Hepatocyte (in vitro differentiated cells): ENCODE measurements at regions not wholly inside any gene's neighbourhood (a gene's known extent, or its start where the extent isn't known, plus 50 kb on each side); places are given as distances from the start of the nearest gene placed in this dataset.

Source experiments
- DNase-seq: peaks from one replicate; pipeline ENCODE4 v3.0.0-alpha.2; 2016; ENCODE audit warnings: low spot score
- H2AFZ ChIP-seq: fragments of 200-600 bp; sonication (generic); 2 replicates; pipeline ENCODE4 v1.6.0; 2016; ENCODE audit warnings: antibody characterized with exemption, mild to moderate bottlenecking
- H3K27ac ChIP-seq: fragments of 200-600 bp; sonication (generic); 2 replicates; pipeline ENCODE4 v1.5.1; 2016; ENCODE audit warnings: mild to moderate bottlenecking
- H3K27me3 ChIP-seq: fragments of 200-600 bp; sonication (generic); 2 replicates; pipeline ENCODE4 v1.6.1; 2016
- H3K36me3 ChIP-seq: fragments of 200-600 bp; sonication (generic); replicated peaks from 2 replicates; pipeline ENCODE4 v1.5.1; 2016; ENCODE audit warnings: low read depth; ENCODE audit not compliant: insufficient read depth
- H3K4me1 ChIP-seq: fragments of 200-600 bp; sonication (generic); 2 replicates; pipeline ENCODE4 v1.5.1; 2016; ENCODE audit warnings: mild to moderate bottlenecking, moderate library complexity; ENCODE audit not compliant: insufficient read depth
- H3K4me2 ChIP-seq: fragments of 200-600 bp; sonication (generic); 2 replicates; pipeline ENCODE4 v1.6.0; 2016
- H3K4me3 ChIP-seq: fragments of 200-600 bp; sonication (generic); 2 replicates; pipeline ENCODE4 v1.5.1; 2016; ENCODE audit warnings: mild to moderate bottlenecking
- H3K79me2 ChIP-seq: fragments of 200-600 bp; sonication (generic); 2 replicates; pipeline ENCODE4 v1.6.0; 2017; ENCODE audit warnings: mild to moderate bottlenecking
- H3K9me2 ChIP-seq: fragments of 200-600 bp; sonication (generic); replicated peaks from 2 replicates; pipeline ENCODE4 v1.6.0; 2017; ENCODE audit warnings: mild to moderate bottlenecking; ENCODE audit not compliant: insufficient read depth
- H3K9me3 ChIP-seq: fragments of 200-600 bp; sonication (generic); 2 replicates; pipeline ENCODE4 v1.5.1; 2016; ENCODE audit warnings: low read depth, mild to moderate bottlenecking
- H4K20me1 ChIP-seq: fragments of 200-600 bp; sonication (generic); 2 replicates; pipeline ENCODE4 v1.6.0; 2016; ENCODE audit warnings: mild to moderate bottlenecking; ENCODE audit not compliant: insufficient read depth, poor library complexity, severe bottlenecking
- EZH2 ChIP-seq: fragments of 200-600 bp; sonication (generic); IDR thresholded peaks from 2 replicates; pipeline ENCODE4 v1.6.1; 2016; ENCODE audit warnings: antibody characterized with exemption, mild to moderate bottlenecking, borderline replicate concordance
- EZH2phosphoT487 ChIP-seq: fragments of 200-600 bp; sonication (generic); IDR thresholded peaks from one replicate; pipeline ENCODE4 v1.6.1; 2018; ENCODE audit warnings: antibody characterized with exemption, mild to moderate bottlenecking, low read depth, moderate library complexity; ENCODE audit not compliant: unreplicated experiment, severe bottlenecking
- WGBS: methylation state at CpG from one replicate; pipeline ENCODE4 v1.1.6; 2016; ENCODE audit warnings: low lambda C conversion rate; ENCODE audit errors: missing lambda C conversion rate; 5-methylcytosine and 5-hydroxymethylcytosine counted together
- TF ChIP-seq, protein P1 (sequence below): fragments of 200-600 bp; sonication (generic); IDR thresholded peaks from 2 replicates; pipeline ENCODE4 v1.5.1; 2016; ENCODE audit warnings: antibody characterized with exemption, mild to moderate bottlenecking; ENCODE audit not compliant: poor library complexity

DNA sequence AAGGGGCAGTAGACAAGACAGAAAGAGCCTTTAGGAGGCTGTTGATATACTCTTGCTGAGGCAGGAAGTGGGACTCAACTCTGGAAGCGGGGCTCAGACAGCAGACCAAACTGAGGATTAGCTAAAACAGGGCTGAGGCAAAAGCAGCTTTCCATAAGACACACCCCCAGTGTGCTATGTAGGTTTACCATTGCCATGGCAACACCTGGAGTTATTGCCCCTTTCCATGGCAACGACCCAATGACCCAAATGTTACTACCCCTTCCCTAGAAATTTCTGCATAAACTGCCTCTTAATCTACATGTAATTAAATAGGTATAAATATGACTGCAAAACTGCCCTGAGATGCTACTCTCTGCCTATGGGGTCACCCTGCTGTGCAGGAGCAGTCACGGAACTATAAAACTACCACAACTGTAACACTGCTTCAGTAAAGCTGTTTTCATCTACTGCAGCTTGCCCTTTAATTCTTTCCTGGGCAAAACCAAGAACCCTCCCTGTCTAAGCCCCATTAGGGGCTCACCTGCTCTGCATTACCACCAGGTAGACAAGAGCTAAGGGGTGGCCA lies 348.4 kb upstream of the PODXL start:
- Histone ChIP-seq H3K79me2 (no peaks in the 10 kb centered on the region), H3K4me3 (no peak overlapping the region), H3K27me3 (peaks cover 31% of the 10 kb centered on the region), H3K4me1 (no peaks in the 10 kb centered on the region), H3K27ac (no peak overlapping the region), H3K9me2 (no peaks in the 10 kb centered on the region), H2AFZ (no peak overlapping the region), H3K9me3 (no peaks in the 10 kb centered on the region), H3K4me2 (no peak overlapping the region), H4K20me1 (no peaks in the 10 kb centered on the region), H3K36me3 (no peaks in the 10 kb centered on the region)
- DNase-seq = no peak
- WGBS = 51% methylated on average over 3 of the region's 3 CpGs
- TF ChIP-seq EZH2phosphoT487 (no peak), EZH2 (no peak)
- TF ChIP-seq, protein P1, sequence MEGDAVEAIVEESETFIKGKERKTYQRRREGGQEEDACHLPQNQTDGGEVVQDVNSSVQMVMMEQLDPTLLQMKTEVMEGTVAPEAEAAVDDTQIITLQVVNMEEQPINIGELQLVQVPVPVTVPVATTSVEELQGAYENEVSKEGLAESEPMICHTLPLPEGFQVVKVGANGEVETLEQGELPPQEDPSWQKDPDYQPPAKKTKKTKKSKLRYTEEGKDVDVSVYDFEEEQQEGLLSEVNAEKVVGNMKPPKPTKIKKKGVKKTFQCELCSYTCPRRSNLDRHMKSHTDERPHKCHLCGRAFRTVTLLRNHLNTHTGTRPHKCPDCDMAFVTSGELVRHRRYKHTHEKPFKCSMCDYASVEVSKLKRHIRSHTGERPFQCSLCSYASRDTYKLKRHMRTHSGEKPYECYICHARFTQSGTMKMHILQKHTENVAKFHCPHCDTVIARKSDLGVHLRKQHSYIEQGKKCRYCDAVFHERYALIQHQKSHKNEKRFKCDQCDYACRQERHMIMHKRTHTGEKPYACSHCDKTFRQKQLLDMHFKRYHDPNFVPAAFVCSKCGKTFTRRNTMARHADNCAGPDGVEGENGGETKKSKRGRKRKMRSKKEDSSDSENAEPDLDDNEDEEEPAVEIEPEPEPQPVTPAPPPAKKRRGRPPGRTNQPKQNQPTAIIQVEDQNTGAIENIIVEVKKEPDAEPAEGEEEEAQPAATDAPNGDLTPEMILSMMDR = no peak

DNA sequence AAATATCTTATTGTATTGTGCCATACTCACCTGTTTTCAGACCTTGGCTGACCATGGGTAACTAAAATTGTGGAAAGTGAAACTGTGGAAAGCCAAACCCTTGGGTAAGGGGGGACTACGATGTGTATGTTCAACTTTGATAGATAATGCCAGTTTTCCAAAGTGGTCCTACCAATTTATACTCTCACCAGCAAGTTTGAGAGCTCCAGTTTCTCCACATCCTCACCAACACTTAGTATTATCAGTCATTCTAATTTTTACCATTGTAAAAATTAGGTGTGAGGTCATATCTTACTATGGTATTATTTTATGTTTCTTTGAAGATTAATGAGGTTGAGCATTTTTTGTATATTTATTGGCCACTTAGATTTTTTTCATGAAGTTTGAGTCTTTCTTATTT lies 346.9 kb upstream of the PODXL start:
- no peaks in the 10 kb centered on the region for H3K79me2 ChIP-seq
- H2AFZ ChIP-seq = no peak overlapping the region
- no peak overlapping the region for H3K4me3 ChIP-seq
- no peaks in the 10 kb centered on the region for H3K4me1 ChIP-seq
- H4K20me1 ChIP-seq = no peaks in the 10 kb centered on the region
- H3K4me2 ChIP-seq = no peak overlapping the region
- TF ChIP-seq, protein P1 = no peak
- TF ChIP-seq EZH2 (no peak), EZH2phosphoT487 (no peak)
- no peak overlapping the region for H3K27ac ChIP-seq
- no peaks in the 10 kb centered on the region for H3K36me3 ChIP-seq
- peaks cover 18% of the 10 kb centered on the region for H3K27me3 ChIP-seq
- WGBS = 95% methylated on average over 1 of the region's 1 CpG
- no peaks in the 10 kb centered on the region for H3K9me2 ChIP-seq
- DNase-seq = no peak
- no peaks in the 10 kb centered on the region for H3K9me3 ChIP-seq

DNA sequence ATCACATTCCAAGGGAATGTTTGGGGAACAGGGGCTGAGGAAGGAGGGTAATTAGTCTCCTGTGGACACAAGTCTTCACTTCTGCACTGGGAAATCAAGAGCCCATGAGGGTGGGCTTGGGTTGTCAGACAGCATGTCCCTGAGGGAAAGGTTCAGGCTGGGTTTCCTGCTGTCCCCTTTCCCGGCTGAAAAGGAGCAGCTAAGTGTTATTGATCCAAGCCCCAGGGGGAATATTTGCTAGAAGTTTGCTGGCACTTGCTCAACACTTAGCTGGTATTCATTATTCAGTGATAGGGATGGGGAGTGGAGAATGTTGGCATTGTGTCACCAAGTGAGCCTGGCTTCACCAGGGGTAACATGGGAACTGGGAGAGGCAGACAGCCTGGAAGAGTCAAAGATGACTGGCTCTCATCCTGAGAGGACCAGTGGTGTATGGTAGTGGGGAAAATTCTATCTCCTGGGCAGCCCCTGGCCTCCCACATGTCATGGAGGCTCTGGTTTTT lies 344.4 kb upstream of the PODXL start:
- DNase-seq = no peak
- Histone ChIP-seq H3K27me3 (no peaks in the 10 kb centered on the region), H3K79me2 (no peaks in the 10 kb centered on the region), H3K9me3 (no peaks in the 10 kb centered on the region), H3K9me2 (no peaks in the 10 kb centered on the region), H2AFZ (no peak overlapping the region), H3K27ac (no peak overlapping the region), H3K4me3 (no peak overlapping the region), H4K20me1 (no peaks in the 10 kb centered on the region), H3K4me1 (no peaks in the 10 kb centered on the region), H3K36me3 (no peaks in the 10 kb centered on the region), H3K4me2 (no peak overlapping the region)
- WGBS = 45% methylated on average over 1 of the region's 1 CpG
- TF ChIP-seq, protein P1 = no peak
- TF ChIP-seq EZH2 (no peak), EZH2phosphoT487 (no peak)
